HG03442 (cell line): ENCODE measurements at regions not wholly inside any gene's neighbourhood (a gene's known extent, or its start where the extent isn't known, plus 50 kb on each side); places are given as distances from the start of the nearest gene placed in this dataset.
"Not testable (repeated sequence)": the region's sequence is repeated elsewhere in the genome, so short reads cannot be mapped to it uniquely, and the experiment has no call there.

Source experiments
- ATAC-seq: cut with Tn5 transposase; IDR thresholded peaks from one replicate; pipeline ENCODE4 v1.9.1; 2021; ENCODE audit warnings: mild to moderate bottlenecking, moderate library complexity; ENCODE audit not compliant: unreplicated experiment

DNA sequence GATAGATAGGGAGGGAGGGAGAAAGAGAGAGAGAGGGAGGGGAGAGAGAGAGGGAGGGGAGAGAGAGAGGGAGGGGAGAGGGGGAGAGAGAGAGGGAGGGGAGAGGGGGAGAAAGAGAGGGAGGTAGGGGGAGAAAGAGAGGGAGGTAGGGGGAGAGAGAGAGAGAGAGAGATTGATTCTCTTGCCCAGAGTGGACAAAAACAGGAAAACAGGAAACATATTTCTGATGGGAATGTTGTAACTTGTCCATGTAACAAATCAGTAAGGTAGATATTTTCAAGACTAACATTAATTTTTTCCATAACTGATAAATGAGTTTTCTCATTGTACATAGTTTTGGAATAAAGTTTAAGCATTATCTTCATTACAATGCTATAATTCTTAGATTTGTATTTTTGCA is 811.7 kb upstream of the GRAMD2B start:
- no peak for ATAC-seq

DNA sequence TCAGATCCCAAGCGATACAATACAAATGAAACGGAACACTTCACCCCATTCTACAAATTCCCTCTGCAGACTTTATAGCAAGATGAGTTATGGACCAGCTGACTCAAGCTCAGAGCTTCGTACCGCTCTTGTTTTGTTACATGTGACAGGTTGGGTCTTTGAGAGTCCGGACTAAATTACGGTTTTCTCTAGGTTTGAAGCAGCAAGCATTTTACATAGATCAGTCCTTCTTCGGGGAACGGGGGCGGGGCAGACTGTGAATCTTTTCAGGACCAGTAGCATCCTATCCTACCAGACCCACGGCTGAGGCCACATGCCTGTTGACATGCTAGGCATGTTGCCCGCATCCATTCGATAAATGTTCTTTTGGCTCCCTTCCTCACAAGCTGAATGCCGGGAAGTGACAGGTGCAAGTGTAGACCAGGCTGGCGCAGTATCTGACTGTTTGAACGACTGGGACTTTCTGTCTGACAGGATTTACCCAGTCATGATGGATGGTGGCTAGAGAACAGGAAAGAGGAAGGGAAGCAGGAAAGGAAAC is 811.0 kb upstream of the GRAMD2B start:
- ATAC-seq: no peak

DNA sequence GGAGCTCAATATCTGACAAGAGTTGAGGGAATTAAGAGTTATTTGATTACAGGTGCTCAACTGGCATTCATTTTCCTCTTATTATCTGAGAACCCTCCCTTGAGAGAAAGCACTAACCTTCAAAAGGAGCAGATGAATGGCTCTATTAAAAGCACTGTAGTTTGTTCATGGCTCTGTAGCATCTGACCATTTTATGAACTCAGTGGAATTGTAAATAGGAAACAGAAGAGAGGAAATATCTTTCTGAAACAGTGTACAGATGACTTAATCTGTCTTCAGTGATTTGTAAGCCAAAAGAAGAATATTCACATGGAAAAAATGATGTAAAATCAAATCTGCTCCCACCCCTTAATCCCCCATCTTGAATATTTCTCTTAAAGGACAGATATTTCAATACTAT is 810.4 kb upstream of the GRAMD2B start:
- no peak for ATAC-seq

DNA sequence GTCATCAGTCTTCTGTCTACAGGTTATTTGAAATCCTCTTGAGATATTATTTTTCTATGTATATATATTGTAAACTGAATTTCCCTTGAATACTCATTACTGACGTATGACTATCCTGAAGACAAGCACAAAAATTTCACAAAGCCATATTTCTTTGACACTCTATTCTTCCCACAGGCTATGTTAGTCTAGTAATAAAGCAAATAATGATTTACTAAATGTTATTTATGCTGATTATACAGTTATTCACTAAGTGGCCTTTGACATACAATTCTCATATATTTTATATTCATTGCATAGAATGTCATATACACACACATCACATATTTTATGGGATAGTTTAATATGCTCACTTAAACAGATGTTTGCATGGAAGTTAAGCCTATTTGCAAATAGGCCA is 793.0 kb upstream of the GRAMD2B start:
- ATAC-seq: no peak

GRCh38 chr5:125633523-125633922 is 789.7 kb upstream of the GRAMD2B start:
- no peak for ATAC-seq

DNA sequence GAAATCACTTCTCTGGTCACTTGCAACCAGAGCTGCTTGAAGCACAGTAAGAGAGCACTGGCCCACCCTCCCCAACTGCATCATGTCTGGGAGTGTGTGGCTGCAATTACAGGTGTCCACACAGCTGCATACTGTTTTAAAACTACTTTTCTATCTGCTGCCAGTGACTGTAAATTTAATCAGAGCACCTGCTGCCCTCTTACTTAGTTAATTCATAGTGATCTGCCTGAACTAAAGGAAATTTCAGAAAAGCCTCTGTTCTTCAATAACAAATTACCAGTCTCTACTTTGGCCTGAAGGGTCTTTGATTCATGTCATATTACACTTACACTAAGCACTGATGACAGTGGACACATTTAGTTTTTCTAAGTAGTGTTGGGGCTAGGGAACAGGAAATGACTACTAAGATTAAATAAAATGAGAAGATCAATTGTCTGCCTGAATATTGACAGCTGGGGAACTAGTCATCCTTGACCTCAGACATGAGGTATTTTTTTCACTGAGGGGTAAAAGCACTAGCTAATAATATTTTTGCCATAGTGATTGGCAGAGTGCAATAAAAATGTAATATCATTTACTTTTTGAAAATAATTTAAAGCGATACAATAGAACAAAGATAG is 788.9 kb upstream of the GRAMD2B start:
- ATAC-seq: no peak

DNA sequence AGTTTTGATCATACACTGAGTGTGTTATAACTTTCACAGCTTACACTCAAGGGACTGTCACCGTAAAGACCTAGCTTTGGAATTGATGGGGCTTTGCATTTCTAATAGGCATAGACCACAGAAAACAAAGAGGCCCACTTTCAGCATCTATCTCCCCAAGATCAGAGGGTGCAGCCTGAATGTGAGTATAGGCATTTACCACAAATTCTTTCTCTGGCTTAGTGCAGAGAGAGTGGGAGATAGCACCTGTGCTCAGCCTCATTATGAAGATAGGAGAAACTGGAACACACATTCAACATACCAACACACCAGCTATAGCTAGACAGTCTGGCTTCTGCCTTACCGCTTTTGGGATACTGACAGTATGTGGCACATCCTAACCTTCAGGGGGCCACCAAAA is 783.4 kb upstream of the GRAMD2B start:
- ATAC-seq: no peak

DNA sequence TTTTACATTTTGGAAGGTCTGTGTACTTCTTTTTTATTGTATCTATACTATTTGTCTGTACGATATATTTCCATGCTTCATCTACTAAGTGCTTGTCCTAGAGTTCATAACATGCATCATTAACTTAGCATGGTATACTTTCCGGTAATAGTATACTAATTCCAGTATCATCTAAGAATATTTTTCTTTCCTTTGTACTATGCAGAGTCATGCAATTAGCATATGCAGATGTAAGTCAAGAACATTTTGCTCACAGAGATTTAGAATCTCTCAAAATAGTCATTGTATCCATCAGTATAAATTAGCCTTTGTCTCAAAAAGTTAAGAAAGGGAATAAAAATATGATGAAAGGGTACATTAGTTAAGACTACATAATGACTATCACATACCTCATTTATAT is 770.4 kb upstream of the GRAMD2B start:
- no peak for ATAC-seq

DNA sequence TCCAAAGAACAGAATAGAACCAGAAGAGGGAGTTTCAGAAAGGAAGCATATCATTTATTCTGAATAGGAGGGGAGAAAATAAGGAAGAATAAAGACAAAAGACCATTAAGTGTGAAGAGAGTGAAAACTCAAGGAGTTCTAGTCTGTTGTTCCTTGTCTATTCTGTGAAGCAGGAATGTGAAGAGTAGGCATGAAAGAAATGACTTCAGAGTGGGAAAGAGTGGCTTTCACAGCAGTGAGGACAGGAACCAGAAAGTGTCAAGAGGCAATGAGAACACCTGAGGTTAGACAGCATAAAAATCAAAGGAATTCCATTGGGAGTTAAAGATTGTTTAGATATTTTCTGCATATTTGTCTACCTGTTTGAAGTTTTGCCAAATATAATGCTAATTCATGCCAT is 768.8 kb upstream of the GRAMD2B start:
- ATAC-seq: no peak

- no peak for ATAC-seq
These were observed 768.1 kb upstream of the GRAMD2B start for GRCh38 chr5:125655156-125655555.

- ATAC-seq: no peak
These were observed 765.3 kb upstream of the GRAMD2B start for GRCh38 chr5:125657936-125658335.

- no peak for ATAC-seq
These were observed 763.7 kb upstream of the GRAMD2B start for GRCh38 chr5:125659316-125660023.

GRCh38 chr5:125660231-125660895 is 762.8 kb upstream of the GRAMD2B start:
- ATAC-seq: no peak

GRCh38 chr5:125661584-125661983 is 761.6 kb upstream of the GRAMD2B start:
- ATAC-seq: no peak

- ATAC-seq: no peak
These were observed 754.3 kb upstream of the GRAMD2B start for GRCh38 chr5:125668884-125669283.

GRCh38 chr5:125673359-125673950 is 749.8 kb upstream of the GRAMD2B start:
- no peak for ATAC-seq

GRCh38 chr5:125679522-125679921 is 743.7 kb upstream of the GRAMD2B start:
- no peak for ATAC-seq

DNA sequence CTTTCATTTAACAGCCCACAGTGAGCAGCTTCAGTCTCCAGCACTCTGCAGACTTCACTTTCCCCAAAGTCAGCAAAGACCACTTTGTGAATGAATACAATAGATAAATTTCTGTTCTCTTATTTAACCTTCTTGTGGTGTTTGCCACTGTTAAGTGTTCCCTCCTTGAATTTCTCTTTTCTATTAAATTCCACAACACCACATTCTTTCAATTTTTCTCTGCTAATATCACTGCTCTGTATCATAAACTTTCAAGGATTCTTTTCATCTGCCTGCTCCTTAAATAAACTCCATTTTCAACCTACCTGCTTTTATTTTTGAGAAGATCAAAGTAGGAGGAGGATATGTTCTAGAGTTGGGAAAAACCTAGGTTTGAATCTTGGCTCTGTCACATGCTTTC is 739.5 kb upstream of the GRAMD2B start:
- no peak for ATAC-seq

DNA sequence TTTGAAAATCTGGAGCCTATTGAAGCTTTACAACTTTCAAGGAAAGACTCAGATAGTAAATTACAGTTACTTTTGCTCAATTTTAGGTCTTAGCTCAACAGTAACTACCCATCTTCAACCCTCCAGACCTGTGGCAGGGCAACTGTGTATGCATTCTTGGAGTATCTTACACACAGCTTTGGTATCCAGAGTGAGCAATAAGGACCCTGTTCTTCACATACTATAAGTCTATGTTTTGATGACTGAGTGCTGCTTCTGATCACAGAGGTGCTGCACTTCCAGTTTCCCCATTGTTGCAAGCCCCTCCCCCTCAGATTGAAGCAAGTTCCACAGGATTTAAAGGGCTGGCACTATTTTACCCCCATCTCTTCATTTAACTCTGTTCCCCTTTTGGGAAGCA is 737.4 kb upstream of the GRAMD2B start:
- ATAC-seq: no peak

DNA sequence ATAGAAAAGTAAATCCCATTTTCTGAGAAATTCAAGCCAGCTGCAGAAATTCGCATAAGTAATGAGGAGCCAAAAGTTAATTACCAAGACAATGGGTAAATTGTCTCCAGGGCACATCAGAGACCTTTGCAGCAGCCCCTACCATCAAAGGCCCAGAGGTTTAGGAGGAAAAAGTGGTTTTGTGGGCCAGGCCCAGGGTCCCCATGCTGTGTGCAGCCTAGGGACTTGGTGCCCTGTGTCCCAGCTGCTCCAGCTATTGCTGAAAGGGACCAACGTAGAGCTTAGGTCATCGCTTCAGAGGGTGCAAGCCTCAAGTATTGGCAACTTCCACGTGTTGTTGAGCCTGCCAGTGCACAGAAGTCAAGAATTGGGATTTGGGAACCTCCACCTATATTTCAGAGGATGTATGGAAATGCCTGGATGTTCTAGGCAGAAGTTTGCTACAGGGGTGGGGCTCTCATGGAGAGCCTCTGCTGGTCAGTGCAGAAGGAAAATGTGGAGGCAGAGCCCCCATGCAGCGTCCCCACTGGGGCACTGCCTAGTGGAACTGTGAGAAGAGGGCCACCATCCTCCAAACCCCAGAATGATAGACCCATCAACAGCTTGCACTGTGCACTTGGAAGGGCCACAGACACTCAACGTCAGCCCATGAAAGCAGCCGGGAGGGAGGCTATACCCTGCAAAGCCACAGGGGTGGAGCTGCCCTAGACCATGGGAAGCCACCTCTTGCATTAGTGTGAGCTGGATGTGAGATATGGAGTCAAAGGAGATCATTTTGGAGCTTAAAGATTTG is 731.3 kb upstream of the GRAMD2B start:
- ATAC-seq: not testable (repeated sequence)
